ENCODE measurements at regions not wholly inside any gene's neighbourhood (a gene's known extent, or its start where the extent isn't known, plus 50 kb on each side); places are given as distances from the start of the nearest gene placed in this dataset.

GRCh38 chr4:141890279-141890678, 253.9 kb downstream of the IL15 start:
- no peak overlapping the region for H3K4me3 ChIP-seq (ENCODE audit: low read depth, low read length)
- in situ Hi-C loops (cut with HindIII; ENCODE audit: low sequenced_read_pairs), result no loop called here
- DNase-seq (ENCODE audit: low read depth, low spot score), result no peak
- TF ChIP-seq, protein P1, sequence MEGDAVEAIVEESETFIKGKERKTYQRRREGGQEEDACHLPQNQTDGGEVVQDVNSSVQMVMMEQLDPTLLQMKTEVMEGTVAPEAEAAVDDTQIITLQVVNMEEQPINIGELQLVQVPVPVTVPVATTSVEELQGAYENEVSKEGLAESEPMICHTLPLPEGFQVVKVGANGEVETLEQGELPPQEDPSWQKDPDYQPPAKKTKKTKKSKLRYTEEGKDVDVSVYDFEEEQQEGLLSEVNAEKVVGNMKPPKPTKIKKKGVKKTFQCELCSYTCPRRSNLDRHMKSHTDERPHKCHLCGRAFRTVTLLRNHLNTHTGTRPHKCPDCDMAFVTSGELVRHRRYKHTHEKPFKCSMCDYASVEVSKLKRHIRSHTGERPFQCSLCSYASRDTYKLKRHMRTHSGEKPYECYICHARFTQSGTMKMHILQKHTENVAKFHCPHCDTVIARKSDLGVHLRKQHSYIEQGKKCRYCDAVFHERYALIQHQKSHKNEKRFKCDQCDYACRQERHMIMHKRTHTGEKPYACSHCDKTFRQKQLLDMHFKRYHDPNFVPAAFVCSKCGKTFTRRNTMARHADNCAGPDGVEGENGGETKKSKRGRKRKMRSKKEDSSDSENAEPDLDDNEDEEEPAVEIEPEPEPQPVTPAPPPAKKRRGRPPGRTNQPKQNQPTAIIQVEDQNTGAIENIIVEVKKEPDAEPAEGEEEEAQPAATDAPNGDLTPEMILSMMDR (IDR thresholded peaks at IDR 0.05; ENCODE audit: low read depth, low read length), result no peak

GRCh38 chr4:141891260-141892120, 255.1 kb downstream of the IL15 start:
- TF ChIP-seq, protein P1 (IDR thresholded peaks at IDR 0.05; ENCODE audit: low read depth, low read length), result no peak
- DNase-seq (ENCODE audit: low read depth, low spot score), result no peak
- in situ Hi-C loops (cut with HindIII; ENCODE audit: low sequenced_read_pairs), result no loop called here
- H3K4me3 ChIP-seq (ENCODE audit: low read depth, low read length), result no peak overlapping the region

- in situ Hi-C loops (cut with HindIII; ENCODE audit: low sequenced_read_pairs), result no loop called here
Observed at GRCh38 chr4:141896687-141897086, 260.3 kb downstream of the IL15 start.

DNA sequence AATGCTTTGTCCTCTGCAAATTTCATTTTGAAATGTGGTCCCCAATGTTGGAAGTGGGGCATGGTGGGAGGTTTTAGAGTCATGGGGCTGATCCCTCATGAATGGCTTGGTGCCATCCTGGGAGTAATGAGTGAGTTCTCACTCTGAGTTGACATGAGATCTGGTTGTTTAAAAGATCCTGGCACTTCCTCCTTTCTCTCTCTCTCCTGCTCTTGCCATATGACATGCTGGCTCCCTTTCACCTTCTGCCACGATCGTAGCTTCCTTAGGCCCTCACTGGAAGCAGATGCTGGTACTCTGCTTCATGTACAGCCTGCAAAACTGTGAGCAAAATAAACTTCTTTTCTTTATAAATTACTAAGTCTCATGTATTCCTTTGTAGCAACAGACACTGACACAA, 262.0 kb downstream of the IL15 start:
- DNase-seq (ENCODE audit: low read depth, low spot score), result no peak
- in situ Hi-C loops (cut with HindIII; ENCODE audit: low sequenced_read_pairs), result no loop called here
- no peak overlapping the region for H3K4me3 ChIP-seq (ENCODE audit: low read depth, low read length)
- TF ChIP-seq, protein P1 (IDR thresholded peaks at IDR 0.05; ENCODE audit: low read depth, low read length), result no peak

More at GRCh38 chr4:141896687-141897086, 260.3 kb downstream of the IL15 start:
- TF ChIP-seq, protein P1 (IDR thresholded peaks at IDR 0.05; ENCODE audit: low read depth, low read length), result no peak
- no peak for DNase-seq (ENCODE audit: low read depth, low spot score)
- no peak overlapping the region for H3K4me3 ChIP-seq (ENCODE audit: low read depth, low read length)

- no peak overlapping the region for H3K4me3 ChIP-seq (ENCODE audit: low read depth, low read length)
- TF ChIP-seq, protein P1 (IDR thresholded peaks at IDR 0.05; ENCODE audit: low read depth, low read length), result no peak
- no peak for DNase-seq (ENCODE audit: low read depth, low spot score)
- in situ Hi-C loops (cut with HindIII; ENCODE audit: low sequenced_read_pairs), result no loop called here
Observed at GRCh38 chr4:141899103-141899502, 262.7 kb downstream of the IL15 start.

- TF ChIP-seq, protein P1 (IDR thresholded peaks at IDR 0.05; ENCODE audit: low read depth, low read length), result no peak
- H3K4me3 ChIP-seq (ENCODE audit: low read depth, low read length), result no peak overlapping the region
- in situ Hi-C loops (cut with HindIII; ENCODE audit: low sequenced_read_pairs), result no loop called here
- DNase-seq (ENCODE audit: low read depth, low spot score), result no peak
Observed at GRCh38 chr4:141899541-141899940, 263.2 kb downstream of the IL15 start.
